ENCODE measurements at regions not wholly inside any gene's neighbourhood (a gene's known extent, or its start where the extent isn't known, plus 50 kb on each side); places are given as distances from the start of the nearest gene placed in this dataset.
A peak's percentile ranks its signal among the peaks of the same experiment; 100 is the strongest.
"Not testable (repeated sequence)": the region's sequence is repeated elsewhere in the genome, so short reads cannot be mapped to it uniquely, and the experiment has no call there.

DNA sequence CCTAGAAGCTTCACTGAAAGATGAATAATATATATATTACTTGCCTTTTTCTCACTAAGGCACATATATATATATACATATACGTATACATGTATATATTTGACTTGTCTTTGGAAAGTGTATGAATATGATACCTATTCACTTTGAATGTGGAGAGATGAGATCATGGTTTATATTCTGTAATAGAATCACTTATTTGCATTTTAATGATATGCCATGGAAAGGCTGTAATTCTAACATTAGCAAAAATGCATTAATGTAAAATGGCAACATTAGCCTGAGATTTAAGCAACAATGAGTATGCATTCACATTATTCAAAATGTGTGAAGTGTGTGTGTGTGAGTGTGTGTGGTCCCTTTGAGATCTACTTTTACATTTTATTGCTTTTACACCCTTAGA, 54.5 kb upstream of the PRKD1 start:
- 0 to 100% (median 80%) methylated on average over 1 of the region's 1 CpG; no CpG with 5 or more reads in 3 of the 10 experiments for WGBS, 10 experiments
- ATAC-seq (replicated peaks in 6 of 8) = peak in 3 of 8 experiments; percentile 34 to 71 (median 50)
- no peak overlapping the region for H3K4me3 ChIP-seq
- in situ Hi-C loops (cut with MboI; ENCODE audit: low pct_unique_long_range_greater_than_20kb in 2 of 9, low sequenced_read_pairs in 9 of 9, unreplicated experiment in 9 of 9) = no loop called here
- H3K27ac ChIP-seq = no peak overlapping the region
- no peaks in the 10 kb centered on the region for H3K4me1 ChIP-seq (replicated peaks in 1 of 2)

GRCh38 chr14:29982993-29983392, 55.3 kb upstream of the PRKD1 start:
- ATAC-seq (replicated peaks in 6 of 8) = no peak
- in situ Hi-C loops (cut with MboI; ENCODE audit: low pct_unique_long_range_greater_than_20kb in 2 of 9, low sequenced_read_pairs in 9 of 9, unreplicated experiment in 9 of 9) = no loop called here
- 42 to 100% (median 83%) methylated on average over 1 of the region's 1 CpG; no CpG with 5 or more reads in 4 of the 10 experiments for WGBS, 10 experiments
- H3K4me3 ChIP-seq = no peak overlapping the region
- no peak overlapping the region for H3K27ac ChIP-seq
- H3K4me1 ChIP-seq (replicated peaks in 1 of 2) = no peaks in the 10 kb centered on the region

DNA sequence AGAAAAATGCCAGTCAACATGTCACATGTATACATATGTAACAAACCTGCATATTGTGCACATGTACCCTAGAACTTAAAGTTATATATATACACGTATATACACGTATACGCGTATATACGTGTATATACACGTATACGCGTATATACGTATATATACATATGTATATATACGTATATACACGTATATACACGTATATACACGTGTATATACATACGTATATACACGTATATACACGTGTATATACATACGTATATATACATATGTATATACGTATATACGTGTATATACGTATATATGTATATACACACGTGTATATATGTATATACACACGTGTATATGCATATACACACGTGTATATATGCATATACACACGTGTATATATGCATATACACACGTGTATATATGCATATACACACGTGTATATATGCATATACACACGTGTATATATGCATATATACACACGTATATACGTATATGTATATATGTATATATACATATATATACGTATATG, 62.8 kb upstream of the PRKD1 start:
- WGBS, 10 experiments = 75 to 100% (median 92%) methylated on average over 2 to 21 of the region's 30 CpGs; no CpG with 5 or more reads in 3 of the 10 experiments
- in situ Hi-C loops (cut with MboI; ENCODE audit: low pct_unique_long_range_greater_than_20kb in 2 of 9, low sequenced_read_pairs in 9 of 9, unreplicated experiment in 9 of 9) = not testable (repeated sequence)

DNA sequence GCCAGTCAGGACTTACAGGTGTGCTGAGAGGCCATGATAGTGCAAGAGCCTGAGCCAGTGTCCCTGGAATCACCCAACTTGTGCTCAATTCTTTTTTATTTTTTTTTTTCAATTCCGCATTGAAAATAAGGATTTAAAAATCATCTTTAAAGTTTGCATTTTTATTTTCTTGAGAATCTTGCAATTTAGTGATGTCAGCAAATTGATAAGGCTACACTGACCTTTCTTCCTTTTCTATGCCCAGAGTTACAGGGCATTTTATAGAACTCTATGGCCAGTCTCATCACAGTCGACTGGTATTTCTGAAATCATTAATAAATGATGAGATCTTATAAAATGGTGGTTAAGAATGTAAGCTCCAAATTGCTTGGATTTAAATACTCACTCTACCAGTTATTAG, 63.3 kb upstream of the PRKD1 start:
- no peak for ATAC-seq (replicated peaks in 6 of 8)
- Histone ChIP-seq H3K4me1 (replicated peaks in 1 of 2) (no peaks in the 10 kb centered on the region), H3K4me3 (no peak overlapping the region), H3K27ac (no peak overlapping the region)
- 75 to 100% (median 90%) methylated on average over 1 to 2 of the region's 2 CpGs for WGBS, 10 experiments
- in situ Hi-C loops (cut with MboI; ENCODE audit: low pct_unique_long_range_greater_than_20kb in 2 of 9, low sequenced_read_pairs in 9 of 9, unreplicated experiment in 9 of 9) = no loop called here

More for the DNA sequence above, 62.8 kb upstream of the PRKD1 start:
- not testable (repeated sequence) for H3K4me3 ChIP-seq; H3K4me1 ChIP-seq (replicated peaks in 1 of 2); H3K27ac ChIP-seq; ATAC-seq (replicated peaks in 6 of 8)

DNA sequence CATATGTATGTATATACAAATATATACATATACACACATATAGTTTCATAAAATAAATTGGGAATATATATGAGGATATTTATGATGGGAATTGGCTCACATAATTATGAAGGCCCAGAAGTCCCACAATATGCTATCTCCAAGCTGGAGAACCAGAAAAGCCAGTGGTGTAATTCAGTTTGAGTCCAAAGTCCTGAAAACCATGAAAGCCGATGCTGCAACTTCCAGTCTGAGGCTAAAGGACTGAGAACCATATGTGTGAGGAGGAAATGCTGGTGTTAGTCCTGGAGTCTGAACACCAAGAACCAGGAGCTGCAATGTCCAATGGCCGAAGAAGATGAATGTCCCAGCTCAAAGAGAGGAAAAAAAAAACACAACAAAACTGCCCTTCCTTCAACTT, 65.5 kb upstream of the PRKD1 start:
- ATAC-seq (replicated peaks in 6 of 8) = no peak
- Histone ChIP-seq H3K4me1 (replicated peaks in 1 of 2) (no peaks in the 10 kb centered on the region), H3K27ac (no peak overlapping the region), H3K4me3 (no peak overlapping the region)
- in situ Hi-C loops (cut with MboI; ENCODE audit: low pct_unique_long_range_greater_than_20kb in 2 of 9, low sequenced_read_pairs in 9 of 9, unreplicated experiment in 9 of 9) = no loop called here
- 50 to 100% (median 100%) methylated on average over 1 of the region's 2 CpGs; no CpG with 5 or more reads in 5 of the 10 experiments for WGBS, 10 experiments

DNA sequence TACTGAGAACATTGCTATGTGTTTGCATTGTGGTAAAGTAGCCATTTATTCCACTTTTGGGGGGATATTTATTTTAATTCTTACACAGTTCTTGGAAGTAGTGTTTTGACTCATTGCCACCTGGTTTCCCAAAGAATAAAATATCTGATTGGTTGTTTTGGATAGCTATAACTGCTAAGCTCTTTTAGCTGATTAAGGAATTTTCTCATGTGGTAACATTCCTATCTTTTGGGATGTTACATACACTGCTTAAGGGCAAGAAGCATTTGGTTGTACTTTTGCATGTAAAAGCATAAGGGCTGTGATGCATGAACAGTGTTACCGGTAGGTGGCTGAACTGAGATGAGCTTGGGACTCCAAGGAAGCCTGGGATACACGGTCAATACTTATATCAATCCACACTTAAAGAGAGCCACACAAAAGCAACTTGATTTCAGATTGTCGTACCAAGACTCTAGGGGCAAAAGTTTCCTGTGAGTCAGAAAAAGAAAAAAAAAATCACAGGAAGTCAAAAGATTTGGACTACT, 71.4 kb upstream of the PRKD1 start:
- H3K4me3 ChIP-seq = no peak overlapping the region
- WGBS, 10 experiments = 27 to 100% (median 66%) methylated on average over 1 to 3 of the region's 3 CpGs; no CpG with 5 or more reads in 2 of the 10 experiments
- peaks cover 0 to 5% of the 10 kb centered on the region in 2 donors for H3K4me1 ChIP-seq (replicated peaks in 1 of 2)
- ATAC-seq (replicated peaks in 6 of 8) = no peak
- in situ Hi-C loops (cut with MboI; ENCODE audit: low pct_unique_long_range_greater_than_20kb in 2 of 9, low sequenced_read_pairs in 9 of 9, unreplicated experiment in 9 of 9) = no loop called here
- no peak overlapping the region for H3K27ac ChIP-seq

GRCh38 chr14:30002859-30003258, 75.2 kb upstream of the PRKD1 start:
- H3K27ac ChIP-seq = no peak overlapping the region
- no peak for ATAC-seq (replicated peaks in 6 of 8)
- WGBS, 10 experiments = 24 to 95% (median 83%) methylated on average over 3 to 5 of the region's 5 CpGs
- peaks cover 6 to 12% of the 10 kb centered on the region in 2 donors for H3K4me1 ChIP-seq (replicated peaks in 1 of 2)
- in situ Hi-C loops (cut with MboI; ENCODE audit: low pct_unique_long_range_greater_than_20kb in 2 of 9, low sequenced_read_pairs in 9 of 9, unreplicated experiment in 9 of 9) = loop anchor here in 8 of 9 experiments (10.0 to 25.0 kb wide), 3 partner anchors 441 to 466 kb away; no protein-coding TSS in a partner anchor
- no peak overlapping the region for H3K4me3 ChIP-seq

GRCh38 chr14:30005114-30005808, 77.6 kb upstream of the PRKD1 start:
- 20 to 51% (median 38%) methylated on average over 2 to 8 of the region's 8 CpGs for WGBS, 10 experiments
- in situ Hi-C loops (cut with MboI; ENCODE audit: low pct_unique_long_range_greater_than_20kb in 2 of 9, low sequenced_read_pairs in 9 of 9, unreplicated experiment in 9 of 9) = loop anchor here in 8 of 9 experiments (10.0 to 25.0 kb wide), 3 partner anchors 443 to 468 kb away; no protein-coding TSS in a partner anchor
- ATAC-seq (replicated peaks in 6 of 8) = peak in 7 of 8 experiments; percentile 53 to 90 (median 65)
- H3K4me3 ChIP-seq = no peak overlapping the region
- peaks cover 6 to 12% of the 10 kb centered on the region in 2 donors for H3K4me1 ChIP-seq (replicated peaks in 1 of 2)
- no peak overlapping the region for H3K27ac ChIP-seq

GRCh38 chr14:30006695-30007094, 79.0 kb upstream of the PRKD1 start:
- no peak overlapping the region for H3K27ac ChIP-seq
- H3K4me3 ChIP-seq = no peak overlapping the region
- 39 to 94% (median 77%) methylated on average over 1 to 2 of the region's 2 CpGs; no CpG with 5 or more reads in 2 of the 10 experiments for WGBS, 10 experiments
- no peak for ATAC-seq (replicated peaks in 6 of 8)
- in situ Hi-C loops (cut with MboI; ENCODE audit: low pct_unique_long_range_greater_than_20kb in 2 of 9, low sequenced_read_pairs in 9 of 9, unreplicated experiment in 9 of 9) = loop anchor here in 8 of 9 experiments (10.0 to 25.0 kb wide), 3 partner anchors 444 to 469 kb away; no protein-coding TSS in a partner anchor
- H3K4me1 ChIP-seq (replicated peaks in 1 of 2) = peaks cover 6 to 12% of the 10 kb centered on the region in 2 donors

DNA sequence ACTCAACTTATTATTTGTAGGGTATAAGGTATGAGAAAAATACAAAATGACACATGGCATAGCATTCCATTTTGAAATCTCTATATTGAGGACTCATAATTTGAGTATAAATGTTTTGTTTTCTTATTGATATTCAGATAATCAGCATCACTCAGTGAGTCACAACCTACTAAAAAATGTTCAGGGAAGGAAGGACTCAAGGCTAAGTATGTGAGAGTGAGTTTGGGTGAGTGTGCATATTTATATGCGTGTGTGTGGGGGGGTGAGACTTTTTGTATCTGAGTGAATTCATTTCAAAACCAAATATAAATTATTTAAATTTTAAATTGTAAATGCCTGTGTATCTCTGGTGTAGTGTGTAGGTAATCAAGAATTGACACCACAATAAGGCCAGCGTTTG, 87.8 kb upstream of the PRKD1 start:
- in situ Hi-C loops (cut with MboI; ENCODE audit: low pct_unique_long_range_greater_than_20kb in 2 of 9, low sequenced_read_pairs in 9 of 9, unreplicated experiment in 9 of 9) = loop anchor here in 6 of 9 experiments (25.0 kb wide), 2 partner anchors 453 to 478 kb away; no protein-coding TSS in a partner anchor
- Histone ChIP-seq H3K27ac (no peak overlapping the region), H3K4me3 (no peak overlapping the region), H3K4me1 (replicated peaks in 1 of 2) (no peaks in the 10 kb centered on the region)
- ATAC-seq (replicated peaks in 6 of 8) = peak in 3 of 8 experiments; percentile 55 to 61 (median 57)
- WGBS, 10 experiments = 0 to 100% (median 92%) methylated on average over 1 to 2 of the region's 2 CpGs; no CpG with 5 or more reads in 2 of the 10 experiments

DNA sequence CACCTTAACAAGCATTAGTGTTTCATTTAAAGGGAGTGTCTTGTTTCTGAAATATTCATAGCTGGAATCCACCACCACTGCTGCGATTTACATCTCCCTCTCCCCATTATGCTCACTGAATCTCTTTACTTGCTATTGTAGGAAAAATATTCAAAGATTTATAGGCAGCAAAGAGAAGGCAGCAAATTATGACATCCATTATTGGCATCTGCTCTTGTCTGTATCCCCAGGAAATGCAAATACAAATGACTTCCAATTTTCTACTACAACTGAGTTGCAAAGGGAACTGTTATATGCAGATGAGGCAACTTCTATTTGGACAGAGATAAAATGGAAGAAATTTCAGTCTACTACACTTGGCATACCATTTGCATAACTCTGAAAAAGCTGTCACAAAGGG, 88.4 kb upstream of the PRKD1 start:
- H3K4me1 ChIP-seq (replicated peaks in 1 of 2) = no peaks in the 10 kb centered on the region
- H3K4me3 ChIP-seq = no peak overlapping the region
- peak in 6 of 8 experiments; percentile 38 to 89 (median 81) for ATAC-seq (replicated peaks in 6 of 8)
- WGBS, 10 experiments = 0 to 100% (median 67%) methylated on average over 1 of the region's 1 CpG; no CpG with 5 or more reads in 1 of the 10 experiments
- H3K27ac ChIP-seq = no peak overlapping the region
- in situ Hi-C loops (cut with MboI; ENCODE audit: low pct_unique_long_range_greater_than_20kb in 2 of 9, low sequenced_read_pairs in 9 of 9, unreplicated experiment in 9 of 9) = loop anchor here in 6 of 9 experiments (25.0 kb wide), 2 partner anchors 454 to 479 kb away; no protein-coding TSS in a partner anchor

GRCh38 chr14:30017370-30017993, 89.8 kb upstream of the PRKD1 start:
- in situ Hi-C loops (cut with MboI; ENCODE audit: low pct_unique_long_range_greater_than_20kb in 2 of 9, low sequenced_read_pairs in 9 of 9, unreplicated experiment in 9 of 9) = loop anchor here in 6 of 9 experiments (25.0 kb wide), 2 partner anchors 455 to 480 kb away; no protein-coding TSS in a partner anchor
- H3K27ac ChIP-seq = no peak overlapping the region
- no peak for ATAC-seq (replicated peaks in 6 of 8)

GRCh38 chr14:30020271-30020670, 92.6 kb upstream of the PRKD1 start:
- Histone ChIP-seq H3K4me3 (no peak overlapping the region), H3K27ac (no peak overlapping the region), H3K4me1 (replicated peaks in 1 of 2) (no peaks in the 10 kb centered on the region)
- 20 to 100% (median 53%) methylated on average over 1 to 2 of the region's 2 CpGs for WGBS, 10 experiments
- in situ Hi-C loops (cut with MboI; ENCODE audit: low pct_unique_long_range_greater_than_20kb in 2 of 9, low sequenced_read_pairs in 9 of 9, unreplicated experiment in 9 of 9) = loop anchor here in 6 of 9 experiments (25.0 kb wide), 2 partner anchors 458 to 483 kb away; no protein-coding TSS in a partner anchor
- no peak for ATAC-seq (replicated peaks in 6 of 8)

More at GRCh38 chr14:30017370-30017993, 89.8 kb upstream of the PRKD1 start:
- H3K4me1 ChIP-seq (replicated peaks in 1 of 2) = no peaks in the 10 kb centered on the region
- whole genome bisulfite sequencing, 10 experiments = 56 to 100% (median 83%) methylated on average over 1 to 2 of the region's 2 CpGs; no CpG with 5 or more reads in 2 of the 10 experiments
- no peak overlapping the region for H3K4me3 ChIP-seq

Measured in motor neuron (in vitro differentiated cells).